HG03378 (cell line): ENCODE measurements at regions not wholly inside any gene's neighbourhood (a gene's known extent, or its start where the extent isn't known, plus 50 kb on each side); places are given as distances from the start of the nearest gene placed in this dataset.

Source experiments
- ATAC-seq: cut with Tn5 transposase; IDR thresholded peaks from one replicate; pipeline ENCODE4 v1.9.1; 2021; ENCODE audit warnings: mild to moderate bottlenecking, moderate library complexity; ENCODE audit not compliant: unreplicated experiment

DNA sequence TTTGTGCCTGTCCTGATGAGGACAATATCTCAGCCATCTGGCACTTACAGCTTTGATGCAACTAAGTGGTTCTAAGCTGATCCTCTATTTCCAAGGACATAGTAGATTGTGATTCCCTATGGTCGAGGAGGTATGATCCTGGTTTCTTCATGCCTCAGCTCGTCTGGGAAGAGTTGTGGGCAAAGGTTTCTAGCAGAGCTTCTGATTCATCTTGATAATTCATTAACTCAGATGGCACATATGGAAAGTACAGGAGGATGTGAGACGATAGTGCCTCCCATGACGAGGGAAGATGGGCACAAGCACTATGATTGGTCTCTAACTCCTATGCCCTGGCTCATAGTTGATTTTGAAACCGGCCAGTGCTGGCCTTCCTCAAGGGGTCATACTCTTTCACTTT is 334.2 kb upstream of the SEMA6D start:
- no peak for ATAC-seq

DNA sequence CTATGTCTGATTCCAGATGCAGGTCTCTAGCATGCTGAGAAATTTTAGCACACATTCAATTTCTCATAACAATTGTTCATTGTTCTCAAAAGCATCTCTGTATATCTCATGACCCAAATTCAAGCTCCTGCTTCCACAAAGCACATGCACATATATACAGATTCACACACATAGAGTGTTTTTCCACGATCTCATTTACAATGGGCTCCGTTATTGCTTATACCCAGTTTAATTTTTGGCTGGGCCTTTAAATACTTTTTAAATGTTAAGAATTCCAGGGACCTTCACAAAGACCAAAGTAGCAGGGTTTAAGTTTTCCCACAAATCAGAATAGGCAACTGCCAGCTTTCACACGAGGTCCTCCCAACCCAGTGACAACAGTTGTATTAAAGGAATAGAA is 333.5 kb upstream of the SEMA6D start:
- ATAC-seq: no peak

GRCh38 chr15:47384341-47384740 is 333.0 kb upstream of the SEMA6D start:
- no peak for ATAC-seq

DNA sequence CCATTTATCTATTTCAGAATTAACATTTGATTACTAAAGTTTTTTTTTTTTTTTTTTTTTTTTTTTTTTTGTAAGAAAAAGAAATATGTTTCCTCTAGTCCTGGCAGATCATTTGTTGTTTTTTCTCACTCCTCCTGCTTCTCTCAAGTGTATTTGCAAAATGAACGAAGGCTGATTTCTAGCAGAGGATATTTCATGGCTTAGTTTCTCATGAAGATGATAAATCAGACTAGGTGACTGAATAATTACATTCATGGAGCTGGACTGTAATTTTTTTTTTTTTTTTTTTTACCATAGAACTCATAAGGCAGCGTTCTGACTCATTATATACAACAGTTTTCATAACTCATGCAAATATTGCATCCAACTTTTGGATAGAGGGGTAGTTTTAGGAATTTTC is 332.5 kb upstream of the SEMA6D start:
- ATAC-seq: no peak

DNA sequence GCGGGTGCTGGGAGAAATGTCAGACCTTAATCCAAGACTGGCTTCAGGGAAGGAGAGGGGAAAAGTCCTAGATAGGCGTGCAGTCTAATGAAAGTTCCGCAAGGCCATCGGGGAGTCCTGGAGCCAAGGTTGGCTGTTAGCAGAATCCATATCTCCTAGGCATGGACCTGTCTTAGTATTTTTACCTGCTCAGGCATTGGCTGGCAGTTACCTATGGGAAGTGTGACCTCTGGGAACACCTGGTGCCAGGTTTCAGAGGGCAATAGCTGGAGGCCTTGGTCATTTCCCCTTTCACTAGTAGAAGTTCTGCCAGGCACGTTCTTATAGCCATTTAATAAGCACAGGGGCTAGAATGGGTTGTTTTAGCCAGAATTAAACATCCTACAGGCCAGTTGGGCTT is 330.8 kb upstream of the SEMA6D start:
- no peak for ATAC-seq

DNA sequence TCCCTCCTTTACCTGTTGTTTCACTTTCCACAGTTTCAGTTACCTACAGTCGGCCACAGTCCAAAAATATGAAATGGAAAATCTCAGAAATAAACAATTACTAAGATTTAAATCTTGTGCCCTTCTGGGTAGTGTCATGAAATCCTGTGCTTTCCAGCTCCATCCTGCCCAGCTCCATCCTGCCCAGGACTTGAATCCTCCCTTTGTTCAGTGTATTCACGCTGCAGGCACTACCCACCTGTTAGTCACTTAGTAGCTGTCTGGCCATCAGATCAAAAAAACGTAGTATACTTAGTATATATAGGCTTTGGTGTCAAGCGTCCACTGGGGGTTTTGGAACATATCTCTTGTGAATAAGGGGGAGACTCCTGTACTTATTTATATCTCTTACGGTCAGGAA is 329.0 kb upstream of the SEMA6D start:
- no peak for ATAC-seq

- ATAC-seq: no peak
These were observed 327.0 kb upstream of the SEMA6D start for GRCh38 chr15:47390208-47390765.

- ATAC-seq: no peak
These were observed 323.0 kb upstream of the SEMA6D start for GRCh38 chr15:47394286-47394809.

GRCh38 chr15:47395076-47395475 is 322.2 kb upstream of the SEMA6D start:
- ATAC-seq: no peak

- ATAC-seq: no peak
These were observed 319.6 kb upstream of the SEMA6D start for GRCh38 chr15:47397655-47398054.

GRCh38 chr15:47398132-47398531 is 319.2 kb upstream of the SEMA6D start:
- ATAC-seq: no peak

DNA sequence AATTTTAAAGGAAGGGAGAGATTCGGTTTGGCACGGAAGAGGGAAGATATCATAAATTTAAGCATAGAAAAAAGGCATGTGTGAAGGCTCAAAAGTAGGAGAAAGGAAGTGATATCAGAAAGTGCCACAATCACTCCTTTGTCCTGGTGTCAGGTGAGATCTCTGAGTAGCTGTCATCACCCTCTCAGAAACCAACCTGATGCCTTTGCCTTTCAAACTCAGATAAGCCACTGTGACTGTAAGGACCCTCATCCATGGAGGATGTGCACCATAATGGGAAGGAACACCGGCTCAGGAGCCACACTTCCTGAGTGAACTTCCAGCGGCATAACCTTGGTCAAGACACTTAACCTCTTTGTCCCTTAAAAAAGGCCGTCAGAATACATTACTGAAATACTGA is 318.7 kb upstream of the SEMA6D start:
- ATAC-seq: no peak

GRCh38 chr15:47399100-47399499 is 318.2 kb upstream of the SEMA6D start:
- ATAC-seq: no peak

DNA sequence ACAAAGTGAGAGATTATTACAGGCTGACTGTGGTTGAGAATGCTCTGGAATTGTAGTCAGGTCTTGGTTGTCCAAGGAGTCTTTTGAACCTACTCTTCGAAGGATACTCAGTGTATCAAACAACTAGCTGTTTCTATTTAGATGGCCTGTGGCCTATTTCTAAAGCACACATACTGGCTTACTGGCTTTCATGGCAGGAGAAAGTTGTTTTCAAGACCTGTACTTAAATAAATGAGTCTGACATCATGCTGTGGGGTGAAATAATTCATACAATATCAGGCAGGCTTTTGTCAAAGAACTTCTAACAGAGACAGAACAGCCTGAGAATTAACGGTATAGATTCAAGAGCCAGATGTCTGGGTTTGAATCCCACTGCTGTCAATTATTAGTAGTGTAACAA is 316.7 kb upstream of the SEMA6D start:
- ATAC-seq: no peak

- ATAC-seq: no peak
These were observed 315.9 kb upstream of the SEMA6D start for GRCh38 chr15:47401427-47401826.

DNA sequence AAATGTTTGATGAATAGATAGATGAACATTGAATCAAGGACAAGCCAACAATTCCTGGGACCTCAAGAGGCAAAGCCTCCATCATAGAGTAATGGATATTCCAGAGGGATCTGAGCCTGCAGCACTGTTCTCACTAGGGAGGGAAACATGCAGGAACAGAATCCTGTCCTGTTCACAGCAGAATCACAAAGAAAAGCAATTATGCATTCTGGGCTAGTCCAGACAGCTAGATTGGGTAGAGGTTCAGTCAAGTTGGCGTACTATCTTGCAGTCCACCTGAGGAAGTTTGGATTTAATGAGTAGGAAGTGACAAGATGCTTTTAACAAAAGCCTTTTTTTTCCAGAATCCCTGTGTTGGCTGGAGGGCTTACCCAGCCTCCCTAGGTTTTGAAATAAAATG is 314.5 kb upstream of the SEMA6D start:
- ATAC-seq: no peak

DNA sequence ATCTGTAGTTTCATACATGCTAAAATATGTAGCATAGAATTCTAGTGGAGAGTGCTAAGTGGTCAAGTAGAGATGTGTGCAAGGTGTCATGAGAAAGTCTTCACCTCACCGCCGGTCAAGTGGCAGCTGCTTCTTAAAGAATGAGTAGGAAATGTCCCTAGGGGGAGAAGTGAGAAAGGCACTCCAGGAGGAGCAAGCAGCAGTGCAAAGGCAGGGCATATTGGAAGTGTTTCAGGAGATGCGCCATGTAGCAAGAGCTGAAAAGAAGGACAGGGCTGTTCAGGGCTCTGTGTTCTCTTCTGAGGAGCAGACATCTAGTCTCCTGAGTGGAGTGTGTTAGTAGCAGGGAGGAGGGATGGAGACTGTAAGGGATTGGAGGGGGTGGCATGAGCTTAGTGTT is 312.4 kb upstream of the SEMA6D start:
- ATAC-seq: no peak

DNA sequence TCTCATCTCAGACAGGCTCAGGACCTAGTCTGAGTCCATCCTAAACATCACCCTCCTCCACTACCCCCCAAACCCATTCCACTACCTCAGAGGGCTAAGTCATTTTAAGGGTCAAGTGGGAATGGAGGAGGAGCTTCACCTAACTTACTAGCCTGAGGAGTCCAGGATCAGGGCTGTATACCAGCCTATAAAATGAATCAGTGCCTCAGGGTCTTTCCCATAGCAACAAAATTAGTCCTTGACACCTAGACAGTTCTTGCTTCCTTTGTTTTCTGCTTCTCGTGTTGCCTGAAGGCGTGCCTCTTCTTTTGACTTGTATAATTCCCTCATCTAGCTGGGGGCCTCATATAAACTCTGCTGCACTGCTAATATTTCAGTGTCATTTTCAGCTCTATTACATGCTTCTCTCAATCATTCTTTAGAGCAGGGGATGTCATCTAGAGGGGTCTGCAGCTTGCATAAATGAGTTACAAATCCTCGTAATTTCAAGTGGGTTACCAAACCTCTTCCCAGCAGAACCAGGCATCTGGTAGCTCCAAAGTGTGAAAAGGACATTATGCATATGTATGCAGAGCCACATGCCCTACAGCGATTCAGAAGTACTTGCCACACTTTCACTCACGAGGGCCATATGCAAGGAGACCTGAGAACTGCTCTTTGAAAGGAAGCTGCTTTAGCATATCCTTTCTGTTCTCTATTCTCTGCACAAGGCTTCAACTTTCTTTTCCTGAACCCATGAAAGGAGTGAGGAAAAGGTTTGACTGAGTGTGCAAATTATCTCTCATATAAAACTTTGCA is 311.7 kb upstream of the SEMA6D start:
- no peak for ATAC-seq

DNA sequence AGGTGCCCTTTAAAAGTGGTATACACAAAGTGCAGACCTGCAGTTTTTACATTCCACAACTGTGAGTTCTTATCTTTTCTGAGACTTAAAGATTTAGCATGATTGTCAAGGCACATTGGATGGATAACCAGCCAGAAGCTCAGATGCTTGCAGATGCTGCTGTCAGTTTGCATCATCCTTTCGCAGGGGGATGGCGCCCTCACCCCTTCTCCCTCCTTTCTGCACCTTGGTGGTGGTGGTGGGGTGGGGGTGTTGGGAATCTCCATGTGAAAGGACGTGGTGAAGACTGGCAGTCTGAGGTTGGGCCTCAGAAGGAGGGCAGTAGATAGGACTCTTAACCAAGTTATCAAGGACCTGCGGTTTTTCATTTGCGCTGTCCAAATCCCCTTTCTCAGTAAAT is 309.6 kb upstream of the SEMA6D start:
- ATAC-seq: no peak

- ATAC-seq: no peak
These were observed 308.3 kb upstream of the SEMA6D start for GRCh38 chr15:47409038-47409437.

GRCh38 chr15:47409600-47409999 is 307.7 kb upstream of the SEMA6D start:
- no peak for ATAC-seq

DNA sequence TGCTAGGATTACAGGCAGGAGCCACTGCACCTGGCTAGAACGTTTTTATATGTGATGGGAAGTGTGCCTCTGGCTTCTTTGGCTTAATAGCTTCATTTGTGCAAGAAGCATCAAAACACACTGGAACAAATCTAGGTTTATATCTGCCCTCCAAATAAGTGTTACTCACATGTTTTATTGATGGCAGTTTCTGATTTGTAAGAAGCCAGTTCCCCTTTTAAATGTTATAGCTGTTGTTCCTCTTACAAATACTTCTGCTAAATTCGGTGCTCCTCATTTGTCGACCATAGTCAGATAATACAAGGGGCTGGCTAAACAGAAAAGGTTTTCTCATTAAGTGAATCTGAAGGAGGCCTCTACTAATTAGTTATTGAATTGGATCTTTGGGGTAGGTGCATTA is 307.1 kb upstream of the SEMA6D start:
- no peak for ATAC-seq

DNA sequence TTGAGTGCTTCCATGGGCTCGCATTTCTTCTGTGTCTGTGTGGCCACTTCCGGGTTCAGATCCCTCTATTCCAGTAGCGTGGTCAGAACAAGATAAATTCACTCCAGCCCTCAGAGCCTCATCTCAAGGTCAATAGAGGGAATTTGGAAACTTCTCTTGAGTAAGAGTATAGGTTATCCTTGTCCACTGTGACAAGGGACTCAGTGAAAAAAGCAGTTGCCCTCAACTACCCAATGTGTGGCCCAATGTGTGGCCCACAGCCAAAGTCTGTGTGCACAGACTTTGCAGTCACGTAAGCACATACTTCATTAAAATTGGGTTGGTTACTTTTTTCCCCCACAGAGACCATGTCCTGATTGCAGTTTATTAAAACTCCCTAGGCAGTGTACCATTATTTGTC is 305.6 kb upstream of the SEMA6D start:
- ATAC-seq: no peak
